H1 (cell line): ENCODE measurements at regions not wholly inside any gene's neighbourhood (a gene's known extent, or its start where the extent isn't known, plus 50 kb on each side); places are given as distances from the start of the nearest gene placed in this dataset.

Experiments
- CTCF ChIA-PET: fragments of 300-600 bp; sonication (Branson Sonifier 250); formaldehyde crosslinking; loops from one replicate; lab custom pipeline; 2021; ENCODE audit not compliant: partially characterized antibody; lab: Charles Lee
- POLR2A ChIA-PET: fragments of 300-600 bp; sonication (Branson Sonifier 250); formaldehyde crosslinking; loops from one replicate; lab custom pipeline; 2021; ENCODE audit warnings: inconsistent platforms; ENCODE audit not compliant: partially characterized antibody; lab: Charles Lee
- DNase-seq, 2 experiments: peaks; one replicate each; pipeline versions ENCODE4 v3.0.0 to v3.0.0-alpha.2; 2010 to 2022; ENCODE audit warnings: low spot score in 2 of 2, low read depth in 1 of 2, mixed read lengths in 1 of 2
- FAIRE-seq: peaks from 2 replicates; lab custom pipeline; 2011; peaks lifted over from hg19 to GRCh38; lab: Jason Lieb, UNC
- H2AFZ ChIP-seq: 2 replicates; pipeline ENCODE4 v1.8.1; 2012; ENCODE audit warnings: low read length, inconsistent platforms
- H2AK5ac ChIP-seq: 2 replicates; pipeline ENCODE4 v1.6.1; 2013; ENCODE audit warnings: low read depth, low read length
- H2BK120ac ChIP-seq: replicated peaks from 2 replicates; pipeline ENCODE3; 2013; ENCODE audit warnings: low read depth, low read length, inconsistent platforms
- H2BK12ac ChIP-seq: 2 replicates; pipeline ENCODE4 v1.6.1; 2013; ENCODE audit warnings: low read depth, low read length
- H2BK15ac ChIP-seq: 2 replicates; pipeline ENCODE4 v1.6.1; 2013; ENCODE audit warnings: low read length
- H2BK20ac ChIP-seq: 2 replicates; pipeline ENCODE4 v1.6.1; 2013; ENCODE audit warnings: low read length
- H2BK5ac ChIP-seq: 2 replicates; pipeline ENCODE4 v1.6.1; 2013; ENCODE audit warnings: low read depth, low read length
- H3K14ac ChIP-seq: 2 replicates; pipeline ENCODE4 v1.6.1; 2013; ENCODE audit warnings: inconsistent platforms; ENCODE audit not compliant: insufficient read length
- H3K18ac ChIP-seq: 2 replicates; pipeline ENCODE4 v1.6.1; 2013; ENCODE audit warnings: low read length; ENCODE audit errors: extremely low read depth
- H3K23ac ChIP-seq: 2 replicates; pipeline ENCODE4 v1.6.1; 2013; ENCODE audit warnings: inconsistent platforms; ENCODE audit not compliant: insufficient read length
- H3K23me2 ChIP-seq: 2 replicates; pipeline ENCODE4 v1.6.1; 2013; ENCODE audit warnings: low read depth, low read length
- H3K27ac ChIP-seq: 2 replicates; pipeline ENCODE4 v1.6.1; 2011; ENCODE audit warnings: low read depth, low read length, inconsistent platforms
- H3K27me3 ChIP-seq, 4 experiments: replicated peaks in 1 of 4; 1 replicate in 1 of 4; 2 replicates in 3 of 4; pipeline versions ENCODE4 v1.6.1 to v1.8.1; 2011 to 2013; ENCODE audit warnings: low read length in 3 of 4, mild to moderate bottlenecking in 3 of 4, inconsistent platforms in 2 of 4, mixed read lengths in 2 of 4, moderate library complexity in 1 of 4; ENCODE audit not compliant: control insufficient read depth in 3 of 4, insufficient read depth in 3 of 4; ENCODE audit errors: extremely low read depth in 1 of 4
- H3K36me3 ChIP-seq, 4 experiments: 2 replicates each; pipeline versions ENCODE4 v1.6.1 to v1.8.1; 2011 to 2013; ENCODE audit warnings: mild to moderate bottlenecking in 4 of 4, low read length in 3 of 4, moderate library complexity in 2 of 4, control low read depth in 1 of 4, inconsistent platforms in 1 of 4; ENCODE audit not compliant: insufficient read depth in 4 of 4, control insufficient read depth in 2 of 4
- H3K4ac ChIP-seq: replicated peaks from 2 replicates; pipeline ENCODE3; 2013; ENCODE audit warnings: low read length, low read depth, mixed read lengths, inconsistent platforms; ENCODE audit not compliant: insufficient read length
- H3K4me1 ChIP-seq, 4 experiments: replicated peaks in 1 of 4; 1 replicate in 1 of 4; 2 replicates in 3 of 4; pipeline versions ENCODE4 v1.6.1 to v1.8.1; 2011 to 2013; ENCODE audit warnings: low read length in 3 of 4, inconsistent platforms in 2 of 4, mixed read lengths in 1 of 4; ENCODE audit not compliant: insufficient read depth in 4 of 4, control insufficient read depth in 3 of 4
- H3K4me2 ChIP-seq, 2 experiments: 2 replicates each; pipeline versions ENCODE4 v1.6.1 to v1.8.1; 2011 to 2013; ENCODE audit warnings: low read depth in 2 of 2, low read length in 2 of 2, control low read depth in 1 of 2, inconsistent platforms in 1 of 2, mild to moderate bottlenecking in 1 of 2; ENCODE audit not compliant: insufficient read depth in 1 of 2
- H3K4me3 ChIP-seq, 4 experiments: fragments of 200-600, 300-600 bp in 1 of 4; sonication (generic), shearing (Covaris generic), sonication (Bioruptor Twin) in 1 of 4; 2 replicates each; pipeline versions ENCODE4 v1.5.1 to v1.8.1; 2011 to 2016; ENCODE audit warnings: low read length in 4 of 4, low read depth in 3 of 4, control low read depth in 2 of 4, inconsistent platforms in 2 of 4, mild to moderate bottlenecking in 2 of 4, mixed read lengths in 1 of 4, moderate library complexity in 1 of 4; ENCODE audit not compliant: insufficient read depth in 2 of 4; ENCODE audit errors: extremely low read depth in 1 of 4
- H3K56ac ChIP-seq: replicated peaks from 2 replicates; pipeline ENCODE3; 2013; ENCODE audit warnings: low read depth, mild to moderate bottlenecking, mixed read lengths, low read length, inconsistent platforms; ENCODE audit not compliant: insufficient read length
- H3K79me1 ChIP-seq: 2 replicates; pipeline ENCODE4 v1.6.1; 2013; ENCODE audit warnings: low read depth, low read length, control low read depth
- H3K79me2 ChIP-seq, 2 experiments: 2 replicates each; pipeline versions ENCODE4 v1.6.1 to v1.8.1; 2012 to 2013; ENCODE audit warnings: low read length in 2 of 2, mild to moderate bottlenecking in 2 of 2, inconsistent platforms in 1 of 2; ENCODE audit not compliant: insufficient read depth in 2 of 2, control insufficient read depth in 1 of 2
- H3K9ac ChIP-seq, 4 experiments: replicated peaks in 1 of 4; 1 replicate in 1 of 4; 2 replicates in 3 of 4; pipeline versions ENCODE4 v1.6.1 to v1.8.1; 2011 to 2013; ENCODE audit warnings: low read depth in 3 of 4, low read length in 3 of 4, control low read depth in 2 of 4, mild to moderate bottlenecking in 2 of 4, moderate library complexity in 2 of 4, inconsistent platforms in 1 of 4; ENCODE audit errors: extremely low read depth in 1 of 4
- H3K9me3 ChIP-seq, 2 experiments: 2 replicates each; pipeline versions ENCODE4 v1.6.1 to v1.8.1; 2012 to 2013; ENCODE audit warnings: mild to moderate bottlenecking in 2 of 2, moderate library complexity in 2 of 2, control low read depth in 1 of 2, inconsistent platforms in 1 of 2, low read depth in 1 of 2, low read length in 1 of 2, mixed read lengths in 1 of 2; ENCODE audit not compliant: insufficient read depth in 2 of 2
- H4K20me1 ChIP-seq, 2 experiments: replicated peaks in 1 of 2; 2 replicates each; pipeline versions ENCODE3 to v1.8.1; 2011 to 2013; ENCODE audit warnings: inconsistent platforms in 2 of 2, low read length in 2 of 2, mild to moderate bottlenecking in 1 of 2; ENCODE audit not compliant: insufficient read depth in 2 of 2, control insufficient read depth in 1 of 2
- H4K5ac ChIP-seq: 2 replicates; pipeline ENCODE4 v1.6.1; 2013; ENCODE audit warnings: low read length, low read depth, mixed read lengths, inconsistent platforms; ENCODE audit not compliant: insufficient read length
- H4K8ac ChIP-seq: 2 replicates; pipeline ENCODE4 v1.8.0; 2013; ENCODE audit warnings: mild to moderate bottlenecking, moderate library complexity, low read length, inconsistent platforms; ENCODE audit not compliant: insufficient read depth; ENCODE audit errors: extremely low read depth
- H4K91ac ChIP-seq: replicated peaks from 2 replicates; pipeline ENCODE3; 2013; ENCODE audit warnings: low read length, mixed read lengths, inconsistent platforms; ENCODE audit not compliant: insufficient read length
- BCL11A ChIP-seq, 2 experiments: IDR thresholded peaks; one replicate each; pipeline ENCODE4 v1.6.1; 2011; ENCODE audit warnings: low read depth in 2 of 2, low read length in 2 of 2, mild to moderate bottlenecking in 2 of 2
- EGR1 ChIP-seq: IDR thresholded peaks from 2 replicates; pipeline ENCODE4 v1.6.1; 2011; ENCODE audit warnings: low read depth, low read length, borderline replicate concordance
- GABPA ChIP-seq: IDR thresholded peaks from 2 replicates; pipeline ENCODE4 v1.6.1; 2011; ENCODE audit warnings: mild to moderate bottlenecking, low read length, moderate library complexity, borderline replicate concordance; ENCODE audit not compliant: insufficient read depth
- RBBP5 ChIP-seq: IDR thresholded peaks from 2 replicates; pipeline ENCODE4 v1.7.1; 2012; ENCODE audit warnings: low read depth, mild to moderate bottlenecking, inconsistent platforms, low read length, moderate library complexity, borderline replicate concordance
- SP1 ChIP-seq: IDR thresholded peaks from 2 replicates; pipeline ENCODE4 v1.6.1; 2011; ENCODE audit warnings: low read depth, low read length
- SRF ChIP-seq: IDR thresholded peaks from 2 replicates; pipeline ENCODE4 v1.6.1; 2011; ENCODE audit warnings: mild to moderate bottlenecking, low read depth, low read length, moderate library complexity
- YY1 ChIP-seq: IDR thresholded peaks from 2 replicates; pipeline ENCODE4 v1.6.1; 2011; ENCODE audit warnings: low read depth, mild to moderate bottlenecking, low read length
- ZNF274 ChIP-seq: IDR thresholded peaks from 2 replicates; pipeline ENCODE4 v1.7.0; 2012; ENCODE audit warnings: low read length, borderline replicate concordance; ENCODE audit errors: extremely low read depth
- WGBS, 2 experiments: shearing (Covaris generic) in 1 of 2; methylation state at CpG; one replicate each; pipeline versions ENCODE4 v1.1.6 to v1.1.7; 2013 to 2015; ENCODE audit warnings: low lambda C conversion rate in 2 of 2, mixed read lengths in 2 of 2, inconsistent platforms in 1 of 2, low coverage in 1 of 2, missing lambda C conversion rate in 1 of 2; ENCODE audit not compliant: insufficient replicate concordance in 2 of 2, insufficient coverage in 1 of 2, insufficient read length in 1 of 2; ENCODE audit errors: extremely low coverage in 1 of 2, missing lambda C conversion rate in 1 of 2; 5-methylcytosine and 5-hydroxymethylcytosine counted together
- TF ChIP-seq, protein P1 (sequence below): IDR thresholded peaks from 2 replicates; pipeline ENCODE4 v1.6.1; 2012; ENCODE audit warnings: low read length, inconsistent platforms

DNA sequence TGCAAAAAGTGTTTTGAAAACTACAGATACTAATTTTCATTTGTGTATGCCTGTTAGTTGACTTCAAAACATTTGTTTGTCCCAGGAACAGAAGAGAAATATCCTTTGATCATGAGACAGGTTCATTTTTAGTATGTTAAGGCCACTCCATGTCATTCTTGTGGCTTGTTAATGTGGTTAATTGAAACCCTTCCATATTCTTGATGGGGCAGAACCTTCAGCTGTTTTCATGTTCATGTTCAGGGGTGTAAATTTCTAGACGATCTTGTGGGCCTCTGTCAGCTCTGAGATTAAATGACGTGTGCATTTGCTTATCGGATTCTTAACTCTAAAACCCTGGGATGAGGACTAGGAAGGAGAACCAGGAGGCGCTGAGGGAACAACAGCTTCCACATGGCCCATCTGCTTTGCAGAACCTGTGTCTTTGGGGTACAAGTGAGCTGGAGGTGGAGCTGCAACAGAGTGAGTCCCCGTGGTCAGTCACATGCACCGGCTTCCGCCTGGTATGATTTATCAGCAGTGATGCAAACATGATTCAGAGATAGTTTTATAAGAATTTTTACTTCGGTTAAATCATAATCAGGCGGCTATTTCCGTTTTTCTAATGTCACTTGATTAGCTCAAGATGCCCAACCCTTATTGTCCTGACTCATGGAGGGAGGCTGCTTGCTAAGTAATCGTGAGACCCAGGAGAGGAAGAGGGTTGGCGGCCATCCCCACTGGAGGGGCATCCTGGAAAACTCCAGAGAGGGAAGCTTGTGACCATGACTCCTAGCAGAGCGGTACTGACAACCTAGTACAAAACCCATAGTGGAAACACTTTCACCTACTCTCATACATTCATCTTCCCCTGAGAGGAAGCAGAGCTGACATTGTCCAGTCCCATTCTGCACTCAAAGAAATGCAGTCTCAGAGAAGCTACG lies 138.4 kb downstream of the C9orf152 start:
- Histone ChIP-seq H3K4me2 (no peak overlapping the region), H3K9me3 (no peaks in the 10 kb centered on the region), H2BK12ac (no peak overlapping the region), H3K18ac (no peak overlapping the region), H3K14ac (no peak overlapping the region), H3K79me1 (peaks cover 3% of the 10 kb centered on the region; the same call in 1 of the 2 replicates), H3K27me3 (no peaks in the 10 kb centered on the region), H2BK20ac (no peak overlapping the region), H4K5ac (no peak overlapping the region), H4K91ac (no peak overlapping the region), H3K4me1 (peaks cover 2 to 8% (median 5%) of the 10 kb centered on the region in 4 experiments; a peak in 5 of 7 replicates), H3K4me3 (no peak overlapping the region), H2BK5ac (no peak overlapping the region), H2AK5ac (no peak overlapping the region), H3K56ac (no peak overlapping the region), H3K79me2 (peaks cover 0 to 94% of the 10 kb centered on the region in 2 experiments; a peak in 2 of 4 replicates), H4K20me1 (peaks cover 0 to 2% of the 10 kb centered on the region in 2 experiments), H2BK120ac (no peak overlapping the region), H2AFZ (no peak overlapping the region), H3K23ac (no peak overlapping the region), H4K8ac (no peak overlapping the region), H3K9ac (no peak overlapping the region), H3K27ac (no peak overlapping the region), H2BK15ac (no peak overlapping the region), H3K4ac (no peak overlapping the region), H3K36me3 (no peaks in the 10 kb centered on the region; a peak in 1 of 8 replicates), H3K23me2 (no peaks in the 10 kb centered on the region)
- no peak for DNase-seq
- POLR2A ChIA-PET, result interaction anchor here (1.2 kb wide), 1 partner anchor 22 kb away, joined by 3 read pairs; no protein-coding TSS in a partner anchor
- CTCF ChIA-PET, result interaction anchor here (0.6 to 3.4 kb wide), 8 partner anchors 9 to 103 kb away, joined by 3 to 14 read pairs (median 4); no protein-coding TSS in a partner anchor
- no peak for FAIRE-seq
- WGBS, 2 experiments, result 89% methylated on average over 14 of the region's 14 CpGs; no CpG with 5 or more reads in 1 of the 2 experiments
- TF ChIP-seq, protein P1, sequence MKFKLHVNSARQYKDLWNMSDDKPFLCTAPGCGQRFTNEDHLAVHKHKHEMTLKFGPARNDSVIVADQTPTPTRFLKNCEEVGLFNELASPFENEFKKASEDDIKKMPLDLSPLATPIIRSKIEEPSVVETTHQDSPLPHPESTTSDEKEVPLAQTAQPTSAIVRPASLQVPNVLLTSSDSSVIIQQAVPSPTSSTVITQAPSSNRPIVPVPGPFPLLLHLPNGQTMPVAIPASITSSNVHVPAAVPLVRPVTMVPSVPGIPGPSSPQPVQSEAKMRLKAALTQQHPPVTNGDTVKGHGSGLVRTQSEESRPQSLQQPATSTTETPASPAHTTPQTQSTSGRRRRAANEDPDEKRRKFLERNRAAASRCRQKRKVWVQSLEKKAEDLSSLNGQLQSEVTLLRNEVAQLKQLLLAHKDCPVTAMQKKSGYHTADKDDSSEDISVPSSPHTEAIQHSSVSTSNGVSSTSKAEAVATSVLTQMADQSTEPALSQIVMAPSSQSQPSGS, result no peak
- no peak for TF ChIP-seq EGR1
- no peak for TF ChIP-seq GABPA
- TF ChIP-seq ZNF274, result no peak
- no peak for TF ChIP-seq BCL11A (IDR thresholded peaks at IDR 0.05; ENCODE audit: low read depth in 2 of 2, low read length in 2 of 2)
- no peak for TF ChIP-seq SRF
- TF ChIP-seq YY1, result no peak
- no peak for TF ChIP-seq RBBP5
- no peak for TF ChIP-seq SP1
